ENCODE measurements at regions not wholly inside any gene's neighbourhood (a gene's known extent, or its start where the extent isn't known, plus 50 kb on each side); places are given as distances from the start of the nearest gene placed in this dataset.

DNA sequence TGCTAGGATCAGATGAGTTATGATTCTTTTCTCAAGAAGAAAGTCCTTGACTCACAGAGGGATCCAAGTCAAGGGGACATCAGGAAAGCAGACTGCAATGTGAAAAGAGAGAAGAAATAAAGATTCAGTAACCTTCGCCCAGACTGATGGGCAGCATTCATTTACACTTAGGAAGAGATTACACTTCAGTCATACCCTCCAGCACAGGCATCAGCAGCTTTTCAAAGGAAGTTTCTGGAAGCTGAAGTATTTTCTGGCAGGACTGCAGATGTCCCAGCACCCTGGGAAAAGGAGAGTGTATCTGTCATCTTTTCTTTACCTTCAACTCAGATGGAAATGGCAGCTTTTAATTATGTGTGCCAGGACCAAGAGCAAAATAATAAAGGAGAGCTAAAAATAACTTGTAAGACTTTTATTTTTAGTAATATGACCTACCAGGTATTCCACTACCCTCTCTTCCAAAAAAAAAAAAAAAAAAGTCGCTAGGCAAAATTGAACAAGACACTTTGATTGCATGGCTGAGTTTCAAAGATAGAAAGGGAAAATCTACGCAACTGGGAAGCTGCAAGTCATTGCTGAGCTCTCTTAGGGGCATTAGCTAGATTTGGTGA lies 712.1 kb downstream of the EPM2A start:
- TF ChIP-seq CTCF (IDR thresholded peaks at IDR 0.05) (no peak), JUN (CRISPR knock-in tag; IDR thresholded peaks at IDR 0.05) (no peak), ESRRA (CRISPR knock-in tag; IDR thresholded peaks at IDR 0.05; ENCODE audit: borderline replicate concordance) (no peak), USF2 (CRISPR knock-in tag; IDR thresholded peaks at IDR 0.05) (no peak)

Measured in WTC11 (cell line).